IPS-20b (cell line): ENCODE measurements at regions not wholly inside any gene's neighbourhood (a gene's known extent, or its start where the extent isn't known, plus 50 kb on each side); places are given as distances from the start of the nearest gene placed in this dataset.
"Not testable (repeated sequence)": the region's sequence is repeated elsewhere in the genome, so short reads cannot be mapped to it uniquely, and the experiment has no call there.

ENCODE experiments used
- H3K27ac ChIP-seq: one replicate; pipeline ENCODE4 v1.5.1; 2013; ENCODE audit warnings: low read length
- H3K27me3 ChIP-seq: 2 replicates; pipeline ENCODE4 v1.6.1; 2013; ENCODE audit warnings: mild to moderate bottlenecking, low read length, inconsistent platforms; ENCODE audit not compliant: insufficient read depth
- H3K36me3 ChIP-seq: 2 replicates; pipeline ENCODE4 v1.6.1; 2013; ENCODE audit warnings: low read depth, mild to moderate bottlenecking, inconsistent platforms, low read length, moderate library complexity; ENCODE audit not compliant: insufficient read depth
- H3K4me1 ChIP-seq: 2 replicates; pipeline ENCODE4 v1.6.1; 2013; ENCODE audit warnings: mild to moderate bottlenecking, control low read depth, inconsistent platforms, low read length, moderate library complexity; ENCODE audit not compliant: insufficient read depth
- H3K4me3 ChIP-seq: 2 replicates; pipeline ENCODE4 v1.5.1; 2013; ENCODE audit warnings: mild to moderate bottlenecking, low read length, inconsistent platforms
- H3K9ac ChIP-seq: 2 replicates; pipeline ENCODE4 v1.6.1; 2013; ENCODE audit warnings: low read depth, mild to moderate bottlenecking, inconsistent platforms, low read length, moderate library complexity
- H3K9me3 ChIP-seq: 2 replicates; pipeline ENCODE4 v1.6.1; 2013; ENCODE audit warnings: mild to moderate bottlenecking, low read depth, low read length, inconsistent platforms; ENCODE audit not compliant: insufficient read depth

DNA sequence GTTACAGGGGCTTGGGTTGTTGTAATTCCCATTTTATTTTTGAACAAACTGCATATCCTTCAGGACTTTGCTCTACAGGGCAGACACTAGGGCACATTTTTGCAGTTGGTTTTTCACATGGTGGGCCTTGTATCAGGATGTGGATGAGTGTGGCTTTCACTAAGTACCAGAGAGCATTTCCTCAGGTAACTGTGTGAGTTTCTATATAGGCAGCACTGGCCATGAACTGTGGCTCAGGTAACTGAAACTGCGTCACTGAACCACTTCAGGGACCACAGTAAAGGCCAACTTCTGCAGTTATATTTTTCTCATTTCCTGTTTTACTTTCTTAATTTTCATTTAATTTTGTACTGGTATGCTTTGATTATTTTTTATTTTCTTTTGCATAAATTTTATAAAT lies 166.5 kb downstream of the ZNF486 start:
- Histone ChIP-seq H3K36me3 (no peaks in the 10 kb centered on the region), H3K27ac (no peak overlapping the region), H3K27me3 (no peaks in the 10 kb centered on the region)

DNA sequence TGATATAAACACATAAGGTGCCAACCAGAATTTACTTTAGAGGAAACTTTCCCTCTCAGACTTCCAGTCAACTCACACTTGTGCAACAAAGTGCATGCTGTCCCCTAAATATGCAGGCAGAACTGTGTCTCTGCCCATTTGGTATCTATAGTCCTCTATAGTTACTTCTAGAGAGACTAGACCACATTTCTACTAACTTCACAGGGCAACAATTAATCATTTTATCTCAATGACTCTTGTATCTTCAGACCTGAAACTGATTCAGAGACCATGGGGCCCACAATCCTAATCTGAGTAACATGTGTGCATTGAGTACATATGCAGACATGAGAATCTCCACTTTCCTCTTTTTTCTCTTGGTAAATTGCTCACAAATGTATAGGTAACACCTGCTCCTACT lies 158.1 kb downstream of the ZNF486 start:
- no peak overlapping the region for H3K4me3 ChIP-seq

More for the DNA sequence above, 166.5 kb downstream of the ZNF486 start:
- no peak overlapping the region for H3K4me3 ChIP-seq
- no peaks in the 10 kb centered on the region for H3K4me1 ChIP-seq
- H3K9me3 ChIP-seq = no peaks in the 10 kb centered on the region; the same call in none of the 2 replicates
- no peak overlapping the region for H3K9ac ChIP-seq

DNA sequence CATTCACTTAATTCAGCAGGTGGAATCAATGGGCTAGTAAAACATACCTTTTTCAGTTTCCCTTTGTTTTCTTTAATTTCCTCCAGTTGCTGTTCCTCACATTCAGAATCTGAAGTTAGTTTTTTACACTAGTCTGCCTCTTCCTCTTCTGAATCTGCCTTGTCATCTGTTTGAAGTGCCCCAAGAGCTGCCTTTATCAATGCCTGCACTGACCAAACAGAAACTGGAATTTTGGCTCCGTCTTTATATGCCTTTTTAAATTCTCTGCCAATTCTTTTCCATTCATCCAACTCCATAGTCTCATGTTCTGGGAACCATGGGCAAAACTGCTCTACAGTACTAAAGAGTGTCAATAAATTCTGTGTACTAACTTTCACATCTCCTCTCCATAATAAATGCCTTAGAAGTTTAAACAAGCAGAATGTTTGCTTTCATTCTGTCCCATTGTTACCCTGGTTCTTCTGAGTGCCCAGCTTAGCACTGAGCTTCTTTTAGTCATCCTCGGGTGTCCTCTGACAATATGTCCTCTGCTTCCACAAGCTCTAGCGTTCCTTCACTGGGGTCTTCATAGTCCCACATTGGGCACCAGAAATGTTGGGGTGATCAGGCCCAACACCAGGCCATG lies 154.2 kb downstream of the ZNF486 start:
- Histone ChIP-seq H3K9me3 (peaks cover 9% of the 10 kb centered on the region), H3K4me3 (no peak overlapping the region; the same call in 1 of the 2 replicates), H3K36me3 (no peaks in the 10 kb centered on the region)

More for the DNA sequence above, 158.1 kb downstream of the ZNF486 start:
- H3K27me3 ChIP-seq = no peaks in the 10 kb centered on the region
- H3K36me3 ChIP-seq = no peaks in the 10 kb centered on the region
- H3K4me1 ChIP-seq = no peaks in the 10 kb centered on the region; the same call in 1 of the 2 replicates
- peaks cover 9% of the 10 kb centered on the region for H3K9me3 ChIP-seq
- no peak overlapping the region for H3K27ac ChIP-seq
- H3K9ac ChIP-seq = no peak overlapping the region

DNA sequence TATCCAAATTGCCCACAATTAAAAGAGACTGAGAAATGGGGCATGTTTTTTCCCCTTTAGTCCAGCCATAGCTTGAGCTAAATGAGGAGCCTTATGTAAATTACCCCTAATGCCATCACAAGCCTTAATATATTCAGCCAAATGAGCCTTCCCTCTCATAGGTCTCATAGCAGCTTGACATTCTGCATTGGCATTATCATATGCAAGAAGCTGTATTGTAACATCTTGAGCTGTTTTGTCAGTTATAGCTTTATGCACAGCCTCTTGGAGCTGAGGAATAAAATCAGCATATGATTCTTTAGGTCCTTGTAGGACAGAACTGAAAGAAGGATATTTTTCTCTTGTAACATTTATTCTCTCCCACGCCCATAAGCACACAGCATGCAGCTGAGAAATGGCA lies 153.2 kb downstream of the ZNF486 start:
- Histone ChIP-seq H3K9me3 (peaks cover 9% of the 10 kb centered on the region), H3K27ac (no peak overlapping the region), H3K9ac (no peak overlapping the region), H3K4me3 (no peak overlapping the region), H3K4me1 (no peaks in the 10 kb centered on the region; the same call in 1 of the 2 replicates), H3K36me3 (no peaks in the 10 kb centered on the region), H3K27me3 (no peaks in the 10 kb centered on the region)

More for the DNA sequence above, 154.2 kb downstream of the ZNF486 start:
- H3K9ac ChIP-seq = no peak overlapping the region
- H3K4me1 ChIP-seq = no peaks in the 10 kb centered on the region; the same call in 1 of the 2 replicates
- no peak overlapping the region for H3K27ac ChIP-seq
- no peaks in the 10 kb centered on the region for H3K27me3 ChIP-seq

DNA sequence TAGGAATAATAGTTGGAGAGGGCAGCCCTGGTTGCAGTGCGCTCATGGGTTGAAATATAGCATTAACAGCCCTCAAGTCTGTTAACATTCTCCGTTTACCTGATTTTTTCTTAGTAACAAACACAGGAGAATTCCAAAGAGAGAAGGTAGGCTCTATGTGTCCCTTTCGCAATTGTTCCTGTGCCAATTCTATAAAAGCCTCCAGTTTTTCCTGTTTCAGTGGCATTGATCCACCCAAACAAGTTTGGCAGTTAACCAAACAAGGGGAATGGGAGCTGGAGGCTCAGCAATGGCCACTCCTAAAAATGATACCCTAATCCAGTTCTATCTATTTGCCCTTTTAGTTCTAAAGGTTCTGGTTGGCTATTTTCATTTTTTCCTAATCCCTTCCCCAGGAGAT lies 151.6 kb downstream of the ZNF486 start:
- Histone ChIP-seq H3K4me1 (no peaks in the 10 kb centered on the region), H3K27ac (no peak overlapping the region), H3K27me3 (no peaks in the 10 kb centered on the region), H3K9me3 (peaks cover 9% of the 10 kb centered on the region), H3K9ac (no peak overlapping the region), H3K4me3 (no peak overlapping the region), H3K36me3 (no peaks in the 10 kb centered on the region)

DNA sequence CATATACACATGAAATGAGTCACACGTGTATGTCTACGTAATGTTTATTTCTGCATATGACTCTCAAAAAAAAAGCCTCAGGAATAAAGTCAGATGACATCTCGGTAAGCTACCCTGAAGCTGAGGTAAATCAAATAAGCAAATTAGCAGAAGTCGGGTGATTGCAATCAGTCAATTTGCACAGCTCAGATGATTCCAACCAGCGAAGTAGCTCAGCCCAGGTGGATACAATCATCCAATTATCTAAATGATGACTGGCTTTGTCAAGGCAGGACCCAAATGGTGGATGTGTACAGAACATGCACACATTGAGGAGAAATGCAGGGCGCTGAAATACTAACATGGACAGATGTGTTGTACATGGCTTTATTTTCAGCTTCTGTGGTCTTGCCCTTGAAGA lies 148.5 kb downstream of the ZNF486 start:
- no peaks in the 10 kb centered on the region; the same call in 1 of the 2 replicates for H3K9me3 ChIP-seq
- H3K9ac ChIP-seq = no peak overlapping the region
- H3K4me1 ChIP-seq = no peaks in the 10 kb centered on the region
- H3K36me3 ChIP-seq = no peaks in the 10 kb centered on the region
- no peak overlapping the region for H3K4me3 ChIP-seq
- H3K27me3 ChIP-seq = no peaks in the 10 kb centered on the region
- no peak overlapping the region for H3K27ac ChIP-seq

DNA sequence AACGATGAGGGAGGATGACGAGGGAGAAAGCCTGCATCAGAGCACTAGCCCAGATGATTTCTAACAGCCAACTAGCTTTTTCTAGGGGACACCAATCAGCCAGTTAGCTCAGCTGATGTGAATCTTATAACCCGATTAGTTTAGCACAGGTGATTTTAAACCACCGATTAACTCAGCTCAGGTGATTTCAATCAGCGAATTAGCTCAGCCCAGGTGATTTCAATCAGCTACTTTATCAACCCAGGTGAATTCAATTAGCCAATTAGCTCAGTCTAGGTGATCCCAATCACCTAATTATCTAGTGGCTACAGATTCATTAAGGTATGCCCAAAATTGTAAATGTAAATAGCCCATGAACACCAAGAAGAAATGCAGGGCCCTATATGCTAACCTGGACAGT lies 146.9 kb downstream of the ZNF486 start:
- Histone ChIP-seq H3K27ac (no peak overlapping the region), H3K4me3 (no peak overlapping the region), H3K36me3 (no peaks in the 10 kb centered on the region), H3K4me1 (no peaks in the 10 kb centered on the region), H3K27me3 (no peaks in the 10 kb centered on the region), H3K9ac (no peak overlapping the region), H3K9me3 (no peaks in the 10 kb centered on the region; the same call in 1 of the 2 replicates)

DNA sequence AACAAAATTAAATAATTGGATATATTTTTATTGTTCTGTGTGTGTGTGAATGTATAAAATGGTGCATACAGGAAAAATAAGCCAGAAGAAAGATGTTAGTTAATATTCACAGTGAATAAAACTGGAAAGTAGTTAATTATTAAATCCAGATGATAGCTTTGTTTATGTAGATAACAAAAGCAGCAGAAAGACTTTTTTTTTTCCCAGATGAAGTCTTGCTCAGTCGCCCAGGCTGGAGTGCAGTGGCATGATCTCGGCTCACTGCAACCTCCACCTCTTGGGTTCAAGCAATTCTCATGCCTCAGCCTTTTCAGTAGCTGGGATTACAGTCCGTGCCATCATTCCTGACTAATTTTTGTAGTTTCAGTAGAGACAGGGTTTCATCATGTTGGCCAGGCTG lies 140.1 kb downstream of the ZNF486 start:
- Histone ChIP-seq H3K9me3 (no peaks in the 10 kb centered on the region; the same call in 1 of the 2 replicates), H3K4me3 (no peak overlapping the region), H3K27me3 (no peaks in the 10 kb centered on the region), H3K4me1 (no peaks in the 10 kb centered on the region), H3K9ac (no peak overlapping the region), H3K27ac (no peak overlapping the region), H3K36me3 (no peaks in the 10 kb centered on the region)

DNA sequence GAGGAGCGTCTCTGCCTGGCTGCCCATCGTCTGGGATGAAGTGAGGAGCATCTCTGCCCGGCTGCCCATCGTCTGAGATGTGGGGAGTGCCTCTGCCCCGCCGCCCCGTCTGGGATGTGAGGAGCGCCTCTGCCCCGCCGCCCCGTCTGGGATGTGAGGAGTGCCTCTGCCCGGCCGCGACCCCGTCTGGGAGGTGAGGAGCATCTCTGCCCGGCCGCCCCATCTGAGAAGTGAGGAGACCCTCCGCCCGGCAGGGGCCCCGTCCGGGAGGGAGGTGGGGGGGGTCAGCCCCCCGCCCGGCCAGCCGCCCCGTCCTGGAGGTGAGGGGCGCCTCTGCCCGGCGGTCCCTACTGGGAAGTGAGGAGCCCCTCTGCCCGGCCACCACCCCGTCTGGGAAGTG lies 129.3 kb downstream of the ZNF486 start:
- not testable (repeated sequence) for H3K27me3 ChIP-seq, H3K27ac ChIP-seq, H3K36me3 ChIP-seq, H3K4me3 ChIP-seq, H3K9ac ChIP-seq, H3K4me1 ChIP-seq, H3K9me3 ChIP-seq

DNA sequence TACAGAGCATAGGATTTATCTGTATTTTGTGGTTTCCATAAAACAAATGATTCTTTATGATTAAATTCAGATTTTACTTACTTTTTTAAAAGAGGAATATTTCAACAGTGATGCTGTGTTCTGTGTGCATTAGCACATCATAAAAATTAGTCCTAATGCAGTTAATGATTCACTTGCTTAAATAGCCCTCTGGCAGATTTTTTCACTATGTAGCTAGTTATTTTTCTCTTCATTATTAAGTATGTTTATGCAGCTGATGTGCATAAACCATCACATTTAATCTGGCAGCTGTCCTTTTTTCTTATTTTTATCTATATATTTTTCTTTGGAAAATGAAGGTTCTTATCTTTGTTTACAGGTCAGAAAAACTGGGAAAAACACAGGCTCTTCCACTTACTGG lies 127.2 kb downstream of the ZNF486 start:
- Histone ChIP-seq H3K36me3 (no peaks in the 10 kb centered on the region), H3K9me3 (peaks cover 4% of the 10 kb centered on the region; the same call in 1 of the 2 replicates), H3K4me1 (no peaks in the 10 kb centered on the region), H3K27me3 (no peaks in the 10 kb centered on the region), H3K9ac (no peak overlapping the region), H3K4me3 (no peak overlapping the region), H3K27ac (no peak overlapping the region)

DNA sequence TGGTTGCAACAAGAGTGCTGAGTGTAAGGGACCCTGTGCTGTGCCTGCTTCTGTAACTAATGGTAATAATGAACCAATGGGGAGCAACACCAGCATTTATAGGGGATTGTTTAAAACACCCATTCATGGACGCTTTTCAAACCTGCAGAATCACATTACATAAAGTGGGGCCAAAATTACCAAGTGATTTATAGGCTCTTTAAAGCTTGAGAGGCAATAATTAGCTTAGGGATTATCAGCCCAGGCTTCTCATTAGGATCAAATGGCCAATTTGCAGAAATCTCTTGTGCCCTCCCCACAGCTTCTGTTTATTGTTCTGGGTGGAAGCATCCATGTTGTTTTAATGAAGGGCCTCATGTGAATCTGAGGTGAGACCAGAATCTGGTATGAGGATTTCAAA lies 125.5 kb downstream of the ZNF486 start:
- not testable (repeated sequence) for H3K9me3 ChIP-seq, H3K9ac ChIP-seq, H3K27ac ChIP-seq

DNA sequence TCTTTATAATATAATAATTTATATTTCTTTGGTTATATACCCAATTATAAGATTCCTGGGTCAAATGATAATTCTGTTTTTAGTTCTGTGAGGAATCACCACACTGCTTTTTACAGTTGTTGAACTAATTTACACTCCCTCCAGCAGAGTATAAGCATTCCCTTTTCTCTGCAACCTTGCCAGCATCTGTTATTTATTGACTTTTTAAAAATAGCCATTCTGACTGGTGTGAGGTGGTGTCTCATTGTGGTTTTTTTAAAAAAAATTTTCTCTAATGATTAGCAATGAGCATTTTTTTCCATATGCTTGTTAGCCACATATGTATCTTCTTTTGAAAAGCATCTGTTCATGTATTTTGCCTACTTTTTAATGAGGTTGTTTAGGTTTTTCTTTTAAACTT lies 122.2 kb downstream of the ZNF486 start:
- H3K36me3 ChIP-seq = no peaks in the 10 kb centered on the region
- no peak overlapping the region for H3K27ac ChIP-seq
- no peaks in the 10 kb centered on the region for H3K4me1 ChIP-seq
- H3K27me3 ChIP-seq = no peaks in the 10 kb centered on the region
- H3K9me3 ChIP-seq = no peaks in the 10 kb centered on the region; the same call in 1 of the 2 replicates
- no peak overlapping the region for H3K4me3 ChIP-seq
- H3K9ac ChIP-seq = no peak overlapping the region

More for the DNA sequence above, 125.5 kb downstream of the ZNF486 start:
- H3K4me1 ChIP-seq, H3K4me3 ChIP-seq, H3K36me3 ChIP-seq, H3K27me3 ChIP-seq: not testable (repeated sequence)
